GM12873 (cell line): ENCODE measurements at regions not wholly inside any gene's neighbourhood (a gene's known extent, or its start where the extent isn't known, plus 50 kb on each side); places are given as distances from the start of the nearest gene placed in this dataset.

Experiments used
- CTCF ChIP-seq: IDR thresholded peaks from 2 replicates; pipeline ENCODE4 v1.5.1; 2012; ENCODE audit warnings: low read depth, mild to moderate bottlenecking, moderate library complexity, low read length, control low read depth; ENCODE audit not compliant: insufficient read depth; ENCODE audit errors: missing control alignments

GRCh38 chr7:25615003-25615402 lies 386.7 kb upstream of the NPVF start:
- TF ChIP-seq CTCF, result no peak

GRCh38 chr7:25615593-25615992 lies 387.3 kb upstream of the NPVF start:
- no peak for TF ChIP-seq CTCF

GRCh38 chr7:25617214-25617613 lies 388.9 kb upstream of the NPVF start:
- no peak for TF ChIP-seq CTCF

GRCh38 chr7:25617673-25618072 lies 389.4 kb upstream of the NPVF start:
- no peak for TF ChIP-seq CTCF

GRCh38 chr7:25619381-25619780 lies 391.1 kb upstream of the NPVF start:
- TF ChIP-seq CTCF, result no peak

- TF ChIP-seq CTCF, result no peak
Observed at GRCh38 chr7:25619963-25620799, 391.9 kb upstream of the NPVF start.

GRCh38 chr7:25621993-25622392 lies 393.7 kb upstream of the NPVF start:
- no peak for TF ChIP-seq CTCF
